Panc1 (cell line): ENCODE measurements at regions not wholly inside any gene's neighbourhood (a gene's known extent, or its start where the extent isn't known, plus 50 kb on each side); places are given as distances from the start of the nearest gene placed in this dataset.

ENCODE experiments used
- ATAC-seq: fragments of 200-7000 bp; cut with Tn5 transposase; 2 replicates; pipeline ENCODE4 v1.9.1; 2020; ENCODE audit warnings: mild to moderate bottlenecking, moderate library complexity
- BruUV-seq: library from RNA; stranded (reverse); fragments of 400-500 nt; replicated peaks from 2 replicates; lab custom pipeline; 2021; lab: Mats Ljungman, UMichigan
- CTCF ChIA-PET: fragments of 300-600 bp; sonication (Branson Sonifier 250); formaldehyde crosslinking; loops from one replicate; lab custom pipeline; 2022; ENCODE audit warnings: antibody characterized with exemption; lab: Charles Lee
- POLR2A ChIA-PET: fragments of 300-600 bp; sonication (Branson Sonifier 250); formaldehyde crosslinking; loops from one replicate; lab custom pipeline; 2022; ENCODE audit warnings: antibody characterized with exemption; lab: Charles Lee
- DNase-seq: peaks from one replicate; pipeline ENCODE4 v3.0.0-alpha.2; 2010; ENCODE audit warnings: low read depth, low spot score
- H3K27ac ChIP-seq: 2 replicates; pipeline ENCODE4 v1.5.1; 2011; ENCODE audit warnings: mild to moderate bottlenecking, low read length, inconsistent platforms
- H3K27me3 ChIP-seq: fragments of 200-500 bp; sonication (Bioruptor generic); 2 replicates; pipeline ENCODE4 v1.6.0; 2014; ENCODE audit warnings: low read length, inconsistent platforms; ENCODE audit not compliant: control insufficient read depth, insufficient read depth
- H3K36me3 ChIP-seq: fragments of 200-500 bp; sonication (Bioruptor generic); 2 replicates; pipeline ENCODE4 v1.5.1; 2014; ENCODE audit warnings: inconsistent platforms, mild to moderate bottlenecking, low read length, moderate library complexity; ENCODE audit not compliant: control insufficient read depth, insufficient read depth
- H3K4me1 ChIP-seq: 2 replicates; pipeline ENCODE4 v1.5.1; 2011; ENCODE audit warnings: inconsistent platforms, mild to moderate bottlenecking, low read length, moderate library complexity; ENCODE audit not compliant: control insufficient read depth, insufficient read depth
- H3K4me3 ChIP-seq, 2 experiments: 2 replicates each; pipeline ENCODE4 v1.5.1; 2011 to 2012; ENCODE audit warnings: low read depth in 2 of 2, low read length in 2 of 2, mild to moderate bottlenecking in 2 of 2, inconsistent platforms in 1 of 2, moderate library complexity in 1 of 2
- H3K9me3 ChIP-seq: fragments of 200-500 bp; sonication (Bioruptor generic); 2 replicates; pipeline ENCODE4 v1.5.1; 2014; ENCODE audit warnings: low read depth, mild to moderate bottlenecking, inconsistent platforms, low read length, moderate library complexity; ENCODE audit not compliant: control insufficient read depth, insufficient read depth
- POLR2AphosphoS5 ChIP-seq: IDR thresholded peaks from 2 replicates; pipeline ENCODE4 v1.6.1; 2012; ENCODE audit warnings: mild to moderate bottlenecking, low read depth, low read length, moderate library complexity
- SIN3A ChIP-seq: IDR thresholded peaks from 2 replicates; pipeline ENCODE4 v1.6.1; 2012; ENCODE audit warnings: low read depth, mild to moderate bottlenecking, low read length, moderate library complexity, borderline replicate concordance; ENCODE audit not compliant: insufficient read depth
- TCF7L2 ChIP-seq: IDR thresholded peaks from 2 replicates; pipeline ENCODE4 v1.6.1; 2011; ENCODE audit warnings: mild to moderate bottlenecking, low read depth, low read length, inconsistent platforms
- in situ Hi-C: cut with HindIII; loops from 2 replicates; pipeline ENCODE4 v1.10.0; 2016; ENCODE audit warnings: low sequenced_read_pairs, low pct_unique_long_range_greater_than_20kb
- intact Hi-C: fragments of 100-400 bp; cut with micrococcal nuclease; formaldehyde crosslinking; loops from one replicate; pipeline ENCODE4 v1.10.0; 2022; ENCODE audit not compliant: unreplicated experiment
- TF ChIP-seq, protein P1 (sequence below): fragments of 450-650 bp; IDR thresholded peaks from 2 replicates; pipeline ENCODE4 v1.5.1; 2017; ENCODE audit warnings: mild to moderate bottlenecking
- TF ChIP-seq, protein P2 (sequence below), 2 experiments: IDR thresholded peaks; 2 replicates each; pipeline ENCODE4 v1.6.1; 2011 to 2012; ENCODE audit warnings: low read depth in 2 of 2, control low read depth in 1 of 2, low read length in 1 of 2, mild to moderate bottlenecking in 1 of 2, moderate library complexity in 1 of 2; ENCODE audit not compliant: insufficient read depth in 1 of 2

DNA sequence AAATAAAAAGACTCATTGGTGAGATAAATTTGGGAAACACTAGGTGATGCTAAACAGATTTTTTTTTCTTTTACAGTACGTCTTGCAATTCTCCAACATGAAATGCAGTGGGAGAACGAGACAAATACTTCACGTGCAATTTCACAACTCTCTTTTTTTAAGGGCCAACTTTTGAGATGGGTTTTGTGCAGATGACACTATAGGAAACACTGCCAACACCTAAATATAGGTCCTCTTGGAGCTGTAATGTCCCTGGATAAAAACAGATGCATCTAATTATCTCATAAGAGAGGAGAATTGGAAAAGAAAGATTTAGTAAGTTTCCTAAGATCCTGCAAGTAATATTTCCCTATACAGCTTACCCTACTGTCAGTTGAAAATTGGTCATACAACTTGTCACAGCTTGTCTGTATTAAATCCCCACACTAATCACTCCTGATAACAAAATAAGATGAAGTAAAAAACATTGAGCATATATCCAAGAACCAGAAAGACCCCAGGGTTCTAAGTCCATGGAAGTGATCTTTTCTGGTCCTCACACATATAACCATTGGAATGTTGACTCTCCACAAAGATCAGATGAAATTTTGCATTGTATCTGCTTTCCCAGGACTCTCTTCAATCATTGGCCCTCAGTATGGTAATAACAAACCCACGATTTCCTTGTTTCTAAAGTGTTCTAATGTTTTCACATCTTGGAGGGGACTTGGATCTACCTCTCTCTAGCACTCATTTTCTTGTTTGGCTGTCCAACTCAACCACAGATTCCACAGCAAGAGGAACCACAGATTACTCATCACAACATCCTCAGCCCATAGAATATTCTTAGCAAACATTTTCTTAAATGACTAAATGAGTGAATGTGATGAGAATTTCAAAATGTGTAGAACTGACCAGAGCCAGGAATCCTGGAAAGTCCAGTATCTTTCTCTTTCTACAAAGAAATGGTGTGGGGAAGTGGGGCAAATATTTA is 769.4 kb upstream of the USP15 start:
- intact Hi-C loops (no loop called here), in situ Hi-C loops (no loop called here)
- Histone ChIP-seq H3K4me3 (no peak overlapping the region), H3K27ac (no peak overlapping the region), H3K27me3 (no peaks in the 10 kb centered on the region), H3K4me1 (no peaks in the 10 kb centered on the region), H3K9me3 (no peaks in the 10 kb centered on the region), H3K36me3 (no peaks in the 10 kb centered on the region)
- BruUV-seq = no TSS peak
- CTCF ChIA-PET = no interaction called here
- POLR2A ChIA-PET = no interaction called here
- TF ChIP-seq POLR2AphosphoS5 (no peak), TCF7L2 (no peak), SIN3A (no peak)
- TF ChIP-seq, protein P1, sequence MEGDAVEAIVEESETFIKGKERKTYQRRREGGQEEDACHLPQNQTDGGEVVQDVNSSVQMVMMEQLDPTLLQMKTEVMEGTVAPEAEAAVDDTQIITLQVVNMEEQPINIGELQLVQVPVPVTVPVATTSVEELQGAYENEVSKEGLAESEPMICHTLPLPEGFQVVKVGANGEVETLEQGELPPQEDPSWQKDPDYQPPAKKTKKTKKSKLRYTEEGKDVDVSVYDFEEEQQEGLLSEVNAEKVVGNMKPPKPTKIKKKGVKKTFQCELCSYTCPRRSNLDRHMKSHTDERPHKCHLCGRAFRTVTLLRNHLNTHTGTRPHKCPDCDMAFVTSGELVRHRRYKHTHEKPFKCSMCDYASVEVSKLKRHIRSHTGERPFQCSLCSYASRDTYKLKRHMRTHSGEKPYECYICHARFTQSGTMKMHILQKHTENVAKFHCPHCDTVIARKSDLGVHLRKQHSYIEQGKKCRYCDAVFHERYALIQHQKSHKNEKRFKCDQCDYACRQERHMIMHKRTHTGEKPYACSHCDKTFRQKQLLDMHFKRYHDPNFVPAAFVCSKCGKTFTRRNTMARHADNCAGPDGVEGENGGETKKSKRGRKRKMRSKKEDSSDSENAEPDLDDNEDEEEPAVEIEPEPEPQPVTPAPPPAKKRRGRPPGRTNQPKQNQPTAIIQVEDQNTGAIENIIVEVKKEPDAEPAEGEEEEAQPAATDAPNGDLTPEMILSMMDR = no peak
- TF ChIP-seq, protein P2, sequence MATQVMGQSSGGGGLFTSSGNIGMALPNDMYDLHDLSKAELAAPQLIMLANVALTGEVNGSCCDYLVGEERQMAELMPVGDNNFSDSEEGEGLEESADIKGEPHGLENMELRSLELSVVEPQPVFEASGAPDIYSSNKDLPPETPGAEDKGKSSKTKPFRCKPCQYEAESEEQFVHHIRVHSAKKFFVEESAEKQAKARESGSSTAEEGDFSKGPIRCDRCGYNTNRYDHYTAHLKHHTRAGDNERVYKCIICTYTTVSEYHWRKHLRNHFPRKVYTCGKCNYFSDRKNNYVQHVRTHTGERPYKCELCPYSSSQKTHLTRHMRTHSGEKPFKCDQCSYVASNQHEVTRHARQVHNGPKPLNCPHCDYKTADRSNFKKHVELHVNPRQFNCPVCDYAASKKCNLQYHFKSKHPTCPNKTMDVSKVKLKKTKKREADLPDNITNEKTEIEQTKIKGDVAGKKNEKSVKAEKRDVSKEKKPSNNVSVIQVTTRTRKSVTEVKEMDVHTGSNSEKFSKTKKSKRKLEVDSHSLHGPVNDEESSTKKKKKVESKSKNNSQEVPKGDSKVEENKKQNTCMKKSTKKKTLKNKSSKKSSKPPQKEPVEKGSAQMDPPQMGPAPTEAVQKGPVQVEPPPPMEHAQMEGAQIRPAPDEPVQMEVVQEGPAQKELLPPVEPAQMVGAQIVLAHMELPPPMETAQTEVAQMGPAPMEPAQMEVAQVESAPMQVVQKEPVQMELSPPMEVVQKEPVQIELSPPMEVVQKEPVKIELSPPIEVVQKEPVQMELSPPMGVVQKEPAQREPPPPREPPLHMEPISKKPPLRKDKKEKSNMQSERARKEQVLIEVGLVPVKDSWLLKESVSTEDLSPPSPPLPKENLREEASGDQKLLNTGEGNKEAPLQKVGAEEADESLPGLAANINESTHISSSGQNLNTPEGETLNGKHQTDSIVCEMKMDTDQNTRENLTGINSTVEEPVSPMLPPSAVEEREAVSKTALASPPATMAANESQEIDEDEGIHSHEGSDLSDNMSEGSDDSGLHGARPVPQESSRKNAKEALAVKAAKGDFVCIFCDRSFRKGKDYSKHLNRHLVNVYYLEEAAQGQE (IDR thresholded peaks at IDR 0.05; ENCODE audit: insufficient read depth in 1 of 2, low read depth in 2 of 2, low read length in 1 of 2) = no peak
- ATAC-seq (no peak), DNase-seq (no peak)

DNA sequence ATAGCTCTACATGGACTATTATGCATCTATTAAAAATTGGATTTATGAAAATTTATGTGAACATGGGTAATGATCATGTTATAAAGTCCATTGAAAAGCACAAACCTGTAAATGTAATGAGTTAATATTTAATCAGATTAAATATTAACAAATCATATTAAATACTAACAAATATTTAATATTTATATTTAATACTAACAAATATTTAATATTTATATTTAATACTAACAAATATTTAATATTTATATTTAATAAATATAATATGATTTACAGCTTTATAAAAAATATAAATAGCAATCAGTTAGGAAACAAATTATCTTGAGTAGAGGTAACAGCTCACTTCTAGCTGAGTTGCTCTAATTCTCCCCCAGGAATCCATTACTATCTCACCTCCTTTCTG is 758.0 kb upstream of the USP15 start:
- no peak overlapping the region for H3K4me3 ChIP-seq
- in situ Hi-C loops (no loop called here), intact Hi-C loops (no loop called here)
- no peaks in the 10 kb centered on the region for H3K36me3 ChIP-seq
- no peaks in the 10 kb centered on the region for H3K4me1 ChIP-seq
- no peak overlapping the region for H3K27ac ChIP-seq
- TF ChIP-seq, protein P1 = no peak
- TF ChIP-seq SIN3A (no peak), POLR2AphosphoS5 (no peak), TCF7L2 (no peak)
- TF ChIP-seq, protein P2 (IDR thresholded peaks at IDR 0.05; ENCODE audit: insufficient read depth in 1 of 2, low read depth in 2 of 2, low read length in 1 of 2) = no peak
- no TSS peak for BruUV-seq
- H3K27me3 ChIP-seq = no peaks in the 10 kb centered on the region
- no peak for DNase-seq
- ChIA-PET CTCF (no interaction called here), POLR2A (no interaction called here)
- no peaks in the 10 kb centered on the region for H3K9me3 ChIP-seq
- ATAC-seq = no peak
